Mucosa of descending colon (tissue), 3 donors: ENCODE measurements at regions not wholly inside any gene's neighbourhood (a gene's known extent, or its start where the extent isn't known, plus 50 kb on each side); places are given as distances from the start of the nearest gene placed in this dataset.

ENCODE experiments used
- ATAC-seq: fragments of 200-7000 bp; cut with Tn5 transposase; one replicate; pipeline ENCODE4 v1.9.1; 2020; ENCODE audit warnings: mild to moderate bottlenecking, moderate library complexity
- DNase-seq, 3 donors: peaks; one replicate each; pipeline ENCODE4 v3.0.0-alpha.2; 2020
- H3K36me3 ChIP-seq: fragments of 200-600 bp; one replicate; pipeline ENCODE4 v1.8.0; 2021; ENCODE audit warnings: low read depth, mild to moderate bottlenecking
- H3K4me1 ChIP-seq: fragments of 200-600 bp; one replicate; pipeline ENCODE4 v1.8.0; 2021; ENCODE audit warnings: low read depth, mild to moderate bottlenecking
- H3K4me3 ChIP-seq: fragments of 200-600 bp; one replicate; pipeline ENCODE4 v1.8.0; 2021; ENCODE audit warnings: mild to moderate bottlenecking
- H3K9me3 ChIP-seq: fragments of 200-600 bp; one replicate; pipeline ENCODE4 v1.8.0; 2021; ENCODE audit warnings: mild to moderate bottlenecking
- CTCF ChIP-seq: fragments of 200-600 bp; IDR thresholded peaks from one replicate; pipeline ENCODE4 v1.8.0; 2022; ENCODE audit warnings: antibody characterized with exemption, mild to moderate bottlenecking
- intact Hi-C, 2 donors: fragments of 100-400 bp; cut with DNase I in 1 of 2; cut with micrococcal nuclease in 1 of 2; formaldehyde crosslinking; loops; one replicate each; pipeline versions ENCODE4 v1.11.0 to v1.11.1; 2022; cut with DNase I, micrococcal nuclease
- donor health status: DM: no; HTN: no; CAD: no; lungs with moderate emphysema.
- donor health status: DM: no; HTN: no; CAD: no.
- donor health status: DM: no; HTN: yes; CAD: no.

- ATAC-seq (peak; percentile 48), DNase-seq (no peak)
- no peak for TF ChIP-seq CTCF
- intact Hi-C loops, result loop anchor here in 1 of 2 donors (10.0 kb wide), 1 partner anchor 241 kb away; no protein-coding TSS in a partner anchor
- H3K4me1 ChIP-seq, result peaks cover 8% of the 10 kb centered on the region
- H3K9me3 ChIP-seq, result no peaks in the 10 kb centered on the region
- no peak overlapping the region for H3K4me3 ChIP-seq
- H3K36me3 ChIP-seq, result peaks cover 4% of the 10 kb centered on the region
These were observed 235.6 kb upstream of the JADE1 start for GRCh38 chr4:128573781-128574508.

GRCh38 chr4:128572778-128573241, 236.7 kb upstream of the JADE1 start:
- Histone ChIP-seq H3K36me3 (peaks cover 4% of the 10 kb centered on the region), H3K9me3 (no peaks in the 10 kb centered on the region), H3K4me3 (no peak overlapping the region), H3K4me1 (peaks cover 8% of the 10 kb centered on the region)
- intact Hi-C loops, result loop anchor here in 1 of 2 donors (10.0 kb wide), 1 partner anchor 242 kb away; no protein-coding TSS in a partner anchor
- ATAC-seq, result no peak
- TF ChIP-seq CTCF, result no peak
- no peak for DNase-seq

- H3K4me3 ChIP-seq, result no peak overlapping the region
- no peaks in the 10 kb centered on the region for H3K9me3 ChIP-seq
- intact Hi-C loops, result loop anchor here in 1 of 2 donors (10.0 kb wide), 1 partner anchor 243 kb away; no protein-coding TSS in a partner anchor
- peaks cover 4% of the 10 kb centered on the region for H3K36me3 ChIP-seq
- DNase-seq (no peak), ATAC-seq (peak; percentile 37)
- TF ChIP-seq CTCF, result no peak
- H3K4me1 ChIP-seq, result peaks cover 8% of the 10 kb centered on the region
These were observed 237.8 kb upstream of the JADE1 start for GRCh38 chr4:128571747-128572146.

- Histone ChIP-seq H3K36me3 (peaks cover 4% of the 10 kb centered on the region), H3K4me3 (no peak overlapping the region), H3K9me3 (no peaks in the 10 kb centered on the region), H3K4me1 (peaks cover 8% of the 10 kb centered on the region)
- no peak for TF ChIP-seq CTCF
- intact Hi-C loops, result loop anchor here in 1 of 2 donors (10.0 kb wide), 1 partner anchor 244 kb away; no protein-coding TSS in a partner anchor
- peak in 1 of 3 donors; percentile 30 for DNase-seq
- ATAC-seq, result peak; percentile 39
These were observed 239.0 kb upstream of the JADE1 start for GRCh38 chr4:128570387-128570975.

GRCh38 chr4:128566693-128567092, 242.8 kb upstream of the JADE1 start:
- H3K4me1 ChIP-seq, result no peaks in the 10 kb centered on the region
- intact Hi-C loops, result loop anchor here in 1 of 2 donors (5.0 to 10.0 kb wide), 2 partner anchors 238 to 296 kb away; partner anchors contain the start of gene JADE1
- no peak for ATAC-seq
- H3K4me3 ChIP-seq, result no peak overlapping the region
- H3K36me3 ChIP-seq, result no peaks in the 10 kb centered on the region
- TF ChIP-seq CTCF, result no peak
- no peak for DNase-seq
- no peaks in the 10 kb centered on the region for H3K9me3 ChIP-seq
